C4-2B (cell line): ENCODE measurements at regions not wholly inside any gene's neighbourhood (a gene's known extent, or its start where the extent isn't known, plus 50 kb on each side); places are given as distances from the start of the nearest gene placed in this dataset.

Experiments used
- H3K27ac ChIP-seq: fragments of 450-650 bp; 2 replicates; pipeline ENCODE4 v1.5.1; 2017
- CTCF ChIP-seq: fragments of 450-650 bp; conservative IDR thresholded peaks from 2 replicates; pipeline ENCODE4 v1.5.1; 2017; ENCODE audit warnings: mild to moderate bottlenecking
- ZFX ChIP-seq: fragments of 450-650 bp; IDR thresholded peaks from 2 replicates; pipeline ENCODE4 v1.6.1; 2017

- TF ChIP-seq CTCF, result no peak
- no peak for TF ChIP-seq ZFX
- no peak overlapping the region for H3K27ac ChIP-seq
These were observed 576.2 kb upstream of the CT83 start for GRCh38 chrX:117038918-117039440.

GRCh38 chrX:117010243-117010642, 547.5 kb upstream of the CT83 start:
- TF ChIP-seq ZFX (no peak), CTCF (no peak)
- H3K27ac ChIP-seq, result no peak overlapping the region

GRCh38 chrX:117002981-117003380, 540.2 kb upstream of the CT83 start:
- TF ChIP-seq ZFX (no peak), CTCF (no peak)
- H3K27ac ChIP-seq, result no peak overlapping the region

GRCh38 chrX:116975517-116975916, 512.7 kb upstream of the CT83 start:
- H3K27ac ChIP-seq, result no peak overlapping the region
- no peak for TF ChIP-seq CTCF
- TF ChIP-seq ZFX, result no peak

- no peak overlapping the region for H3K27ac ChIP-seq
- TF ChIP-seq ZFX (no peak), CTCF (no peak)
These were observed 509.6 kb upstream of the CT83 start for GRCh38 chrX:116972362-116972761.

- H3K27ac ChIP-seq, result no peak overlapping the region
- TF ChIP-seq CTCF (peak; percentile 50), ZFX (no peak)
These were observed 499.3 kb upstream of the CT83 start for GRCh38 chrX:116961872-116962582.

GRCh38 chrX:116930311-116930710, 467.5 kb upstream of the CT83 start:
- TF ChIP-seq CTCF (no peak), ZFX (no peak)
- no peak overlapping the region for H3K27ac ChIP-seq
